Ramos (cell line): ENCODE measurements at regions not wholly inside any gene's neighbourhood (a gene's known extent, or its start where the extent isn't known, plus 50 kb on each side); places are given as distances from the start of the nearest gene placed in this dataset.

Experiments used
- in situ Hi-C: fragments of 300-500 bp; cut with MboI; formaldehyde crosslinking; loops from one replicate; pipeline ENCODE4 v1.14.3; 2022; ENCODE audit warnings: low sequenced_read_pairs; ENCODE audit not compliant: unreplicated experiment

DNA sequence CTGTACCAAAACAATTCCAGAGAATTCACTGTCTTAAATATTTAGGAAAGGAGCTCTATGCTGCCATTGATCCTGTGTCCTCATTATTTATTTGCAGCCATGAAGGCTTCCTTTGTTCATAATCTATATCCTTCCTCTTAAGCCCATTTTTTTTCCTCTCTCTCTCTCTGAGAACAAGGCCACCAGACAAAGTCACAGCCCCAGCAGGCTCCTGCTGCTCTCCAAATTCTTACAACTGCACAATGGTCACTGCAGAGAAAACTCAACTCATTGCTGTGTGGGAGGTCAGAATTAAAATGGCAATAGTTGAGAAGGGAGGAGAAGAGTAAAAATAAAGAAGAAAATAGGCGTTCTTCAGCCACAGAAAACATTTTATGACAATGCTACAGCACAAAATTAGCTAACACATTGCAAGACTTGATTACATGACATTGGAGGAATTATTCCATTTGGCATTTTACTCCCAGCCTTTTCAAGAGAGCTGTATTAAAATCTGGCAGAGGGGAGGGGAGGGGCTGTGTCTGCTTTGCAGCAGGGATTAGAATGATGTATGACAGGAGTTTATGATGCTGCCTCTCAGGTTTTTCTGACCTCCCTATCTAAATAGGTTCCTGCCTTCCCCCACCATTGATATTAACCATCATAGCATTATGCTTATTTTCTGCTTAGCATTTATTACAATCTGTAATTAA is 399.7 kb upstream of the THBS1 start:
- in situ Hi-C loops: no loop called here

DNA sequence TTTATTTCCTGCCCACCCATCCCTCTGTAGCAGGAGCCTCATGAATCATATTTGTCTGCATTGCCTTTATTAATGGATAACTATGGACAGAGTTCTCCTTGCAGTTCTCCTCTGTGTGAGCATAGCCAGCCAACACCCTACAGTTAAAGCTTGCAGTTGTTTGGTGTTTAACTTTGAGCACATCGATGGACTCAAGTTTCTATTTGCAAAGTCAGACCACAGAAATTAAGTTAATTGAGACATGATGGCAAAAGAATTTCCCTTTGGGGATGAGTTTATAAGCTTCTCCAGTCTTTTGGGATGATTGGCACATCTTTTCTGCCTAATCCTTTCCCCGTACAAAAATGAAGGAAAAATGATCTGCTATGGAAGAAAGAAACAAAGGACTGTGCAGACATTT is 398.9 kb upstream of the THBS1 start:
- in situ Hi-C loops: no loop called here

DNA sequence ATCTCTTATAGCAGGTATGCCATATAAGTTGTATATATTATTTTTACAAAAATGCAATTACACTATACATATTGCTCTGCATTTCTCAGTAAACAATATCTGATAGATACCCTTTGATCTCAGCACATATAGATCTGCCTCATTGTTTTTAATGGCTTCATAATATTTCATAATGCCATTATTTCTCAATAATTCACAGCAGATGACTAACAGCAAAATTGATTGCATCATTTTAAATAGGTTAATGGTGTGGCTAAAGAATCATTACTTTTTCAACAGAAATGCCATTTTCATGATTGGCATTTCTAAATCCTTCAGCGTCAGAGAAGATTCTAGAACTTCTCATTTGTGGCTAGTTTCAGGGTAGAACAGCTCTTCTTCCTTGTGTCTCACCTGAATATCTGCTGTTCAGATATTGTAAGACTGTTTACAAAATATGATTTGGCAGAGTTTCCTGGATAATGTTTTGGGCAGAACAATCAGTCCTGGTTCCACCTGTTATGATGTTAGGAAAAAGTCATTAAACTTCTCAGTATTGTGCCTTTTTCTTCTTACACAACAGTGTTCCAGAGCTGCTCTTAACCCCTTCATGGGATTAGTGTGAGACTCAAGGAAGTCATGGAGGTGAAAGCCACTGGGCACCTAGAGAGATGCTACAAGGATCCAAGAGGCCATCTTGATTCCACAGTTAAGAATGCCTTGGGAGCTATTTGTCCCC is 397.6 kb upstream of the THBS1 start:
- in situ Hi-C loops: no loop called here

- in situ Hi-C loops: no loop called here
Observed at GRCh38 chr15:39184701-39185390, 396.0 kb upstream of the THBS1 start.

DNA sequence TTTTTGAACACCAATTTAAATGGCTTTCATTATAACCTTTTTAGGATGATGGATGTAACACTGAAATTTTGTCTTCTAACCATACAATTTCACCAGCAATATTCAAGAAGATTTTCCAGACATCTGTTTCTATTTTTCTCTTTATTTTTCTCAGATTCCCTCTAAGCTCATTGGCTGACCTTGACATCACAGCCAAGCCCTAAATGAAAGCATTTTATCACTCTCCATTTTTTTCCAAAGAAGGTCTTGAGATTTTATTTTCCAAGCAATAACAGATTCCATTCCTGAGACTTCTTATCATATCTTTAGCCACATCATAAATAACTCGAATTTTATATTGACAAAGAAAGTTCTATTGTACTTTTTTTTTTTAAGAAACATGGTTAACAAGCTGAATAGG is 392.6 kb upstream of the THBS1 start:
- in situ Hi-C loops: no loop called here

- in situ Hi-C loops: no loop called here
Observed at GRCh38 chr15:39188930-39189329, 391.9 kb upstream of the THBS1 start.

- in situ Hi-C loops: no loop called here
Observed at GRCh38 chr15:39191871-39192291, 389.0 kb upstream of the THBS1 start.

- in situ Hi-C loops: no loop called here
Observed at GRCh38 chr15:39192351-39192750, 388.5 kb upstream of the THBS1 start.

- in situ Hi-C loops: no loop called here
Observed at GRCh38 chr15:39192979-39193560, 387.8 kb upstream of the THBS1 start.

GRCh38 chr15:39193611-39194010 is 387.3 kb upstream of the THBS1 start:
- in situ Hi-C loops: no loop called here

DNA sequence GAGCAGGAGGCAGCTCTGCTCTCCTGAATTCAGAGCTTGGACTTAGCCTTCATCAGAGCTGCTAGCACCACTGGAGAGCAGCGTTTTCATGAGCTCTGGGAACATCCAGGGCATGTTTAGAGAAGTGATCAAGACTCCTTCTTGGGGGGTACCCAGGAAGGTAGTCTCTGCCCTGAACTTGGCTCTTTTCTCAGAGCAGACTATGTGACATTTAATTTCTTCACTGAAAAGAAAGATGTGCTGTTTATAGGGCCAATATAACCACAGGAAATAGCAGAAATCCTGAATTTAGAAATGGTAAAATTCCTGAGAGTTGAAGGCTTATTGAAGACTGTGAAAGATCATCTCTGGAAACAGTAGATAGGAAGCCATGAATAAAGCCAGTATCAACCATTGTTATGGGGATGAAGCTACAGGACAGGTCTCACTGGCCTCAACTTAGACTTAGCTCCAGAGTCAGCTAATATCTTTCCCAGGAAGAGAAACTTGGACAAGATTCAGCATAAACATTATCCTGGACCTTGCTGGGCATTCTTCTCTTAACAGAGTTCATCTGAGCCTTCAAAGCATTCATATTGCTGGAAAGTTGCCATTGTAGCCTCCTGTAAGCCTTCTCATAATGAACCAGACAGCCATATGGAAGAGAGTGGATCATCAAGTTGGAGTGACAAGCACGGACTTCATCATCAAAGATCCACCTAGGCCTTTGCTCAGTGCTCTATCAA is 386.6 kb upstream of the THBS1 start:
- in situ Hi-C loops: no loop called here

DNA sequence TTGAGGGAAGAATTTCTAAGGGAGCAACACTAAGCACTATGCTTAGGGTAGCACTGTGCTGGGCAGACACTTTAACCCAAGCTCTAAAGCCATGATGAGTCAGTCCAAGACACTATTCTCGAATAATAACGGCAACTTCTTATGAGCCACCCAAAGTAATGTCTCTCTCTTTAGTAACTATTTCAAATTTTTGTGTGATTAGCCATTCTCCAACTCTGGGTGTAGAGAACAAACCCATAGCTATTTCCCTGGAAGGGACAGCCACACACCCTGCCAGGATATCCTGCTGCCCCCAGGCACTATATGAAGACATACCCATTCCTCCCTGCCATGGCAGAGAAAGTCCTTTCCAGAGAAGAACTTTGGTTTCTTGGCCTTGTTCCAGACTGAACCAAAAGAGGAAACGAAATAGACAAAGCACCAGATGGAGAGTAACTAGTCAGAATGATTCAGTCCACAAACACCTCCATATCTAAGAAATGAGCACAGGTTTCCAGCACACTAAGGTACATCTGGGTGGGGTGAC is 384.9 kb upstream of the THBS1 start:
- in situ Hi-C loops: no loop called here

- in situ Hi-C loops: no loop called here
Observed at GRCh38 chr15:39198044-39199000, 382.6 kb upstream of the THBS1 start.

GRCh38 chr15:39199076-39199475 is 381.8 kb upstream of the THBS1 start:
- in situ Hi-C loops: no loop called here

GRCh38 chr15:39200586-39200985 is 380.3 kb upstream of the THBS1 start:
- in situ Hi-C loops: no loop called here

GRCh38 chr15:39202641-39203040 is 378.2 kb upstream of the THBS1 start:
- in situ Hi-C loops: no loop called here

DNA sequence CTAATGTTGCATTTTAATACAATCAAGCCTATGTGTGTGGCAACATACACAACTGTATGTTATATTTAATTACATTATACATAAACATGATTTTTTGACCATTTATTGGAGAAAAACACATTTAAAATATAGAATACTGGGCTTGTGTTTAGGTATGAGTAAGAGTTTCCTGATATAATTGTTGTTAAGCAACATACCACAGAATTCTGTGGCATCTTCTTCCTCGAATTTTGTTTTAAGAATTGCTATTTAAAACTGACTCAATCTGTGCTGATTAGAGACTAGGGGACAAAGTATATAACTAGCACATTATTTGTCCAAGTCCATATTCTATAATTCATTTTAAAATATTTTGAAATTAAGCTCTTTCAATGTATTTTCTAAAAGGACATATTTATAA is 376.8 kb upstream of the THBS1 start:
- in situ Hi-C loops: no loop called here

- in situ Hi-C loops: no loop called here
Observed at GRCh38 chr15:39205081-39205480, 375.8 kb upstream of the THBS1 start.
